ENCODE measurements at regions not wholly inside any gene's neighbourhood (a gene's known extent, or its start where the extent isn't known, plus 50 kb on each side); places are given as distances from the start of the nearest gene placed in this dataset.

- no peak for TF ChIP-seq USF2 (IDR thresholded peaks at IDR 0.05; ENCODE audit: low read depth, low read length)
- no peak for TF ChIP-seq CTCF (conservative IDR thresholded peaks at IDR 0.05; ENCODE audit: low read depth, low read length)
- TF ChIP-seq CEBPB (IDR thresholded peaks at IDR 0.05; ENCODE audit: low read depth, low read length), result no peak
- TF ChIP-seq POLR2A (IDR thresholded peaks at IDR 0.05; ENCODE audit: low read depth, low read length), result no peak
- TF ChIP-seq RAD21 (IDR thresholded peaks at IDR 0.05; ENCODE audit: low read length), result no peak
- no peak for TF ChIP-seq FOS (IDR thresholded peaks at IDR 0.05; ENCODE audit: low read depth, low read length)
- no peak for TF ChIP-seq MAFK (IDR thresholded peaks at IDR 0.05; ENCODE audit: low read depth, low read length)
- TF ChIP-seq SMC3 (IDR thresholded peaks at IDR 0.05; ENCODE audit: low read depth, low read length), result no peak
- no peak for TF ChIP-seq RCOR1 (IDR thresholded peaks at IDR 0.05; ENCODE audit: insufficient replicate concordance, low read length)
These were observed 169.5 kb upstream of the SMAD3 start for GRCh38 chr15:66895794-66896453.
